ENCODE measurements at regions not wholly inside any gene's neighbourhood (a gene's known extent, or its start where the extent isn't known, plus 50 kb on each side); places are given as distances from the start of the nearest gene placed in this dataset.

DNA sequence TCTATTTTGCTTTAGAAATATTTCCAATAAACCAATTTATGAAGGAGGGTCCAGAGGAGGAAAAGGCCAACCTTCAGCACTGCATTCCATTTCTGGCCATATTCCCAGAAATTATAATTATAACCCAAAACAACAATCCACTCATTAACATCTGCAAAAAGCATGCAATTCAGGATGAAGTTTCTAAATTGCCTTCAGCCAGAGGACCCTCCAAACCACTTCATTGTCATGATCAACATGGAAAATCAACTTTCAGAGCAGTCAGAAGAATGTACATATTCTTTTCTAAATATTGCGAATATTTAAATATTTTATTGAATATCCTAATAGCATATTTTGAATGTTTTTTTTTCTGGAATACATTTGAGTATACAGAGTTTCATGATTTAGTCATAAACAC, 332.6 kb upstream of the TMEM132C start:
- Histone ChIP-seq H3K4me2 (ENCODE audit: low read length) (peak overlapping the region; percentile 58), H2AFZ (ENCODE audit: low read length) (no peak overlapping the region), H3K27ac (ENCODE audit: low read length) (peak overlapping the region; percentile 94), H3K9me3 (ENCODE audit: low read length) (peaks cover 21% of the 10 kb centered on the region), H3F3A (ENCODE audit: low read length, unreplicated experiment) (no peaks in the 10 kb centered on the region), H3K27me3 (ENCODE audit: low read length) (no peaks in the 10 kb centered on the region), H3K79me2 (ENCODE audit: low read length) (no peaks in the 10 kb centered on the region), H3K9me2 (replicated peaks; ENCODE audit: low read length) (no peaks in the 10 kb centered on the region), H3K36me3 (ENCODE audit: low read depth, low read length) (no peaks in the 10 kb centered on the region), H3K9ac (ENCODE audit: low read length) (no peak overlapping the region; the same call in 1 of the 2 replicates), H3K4me3 (ENCODE audit: low read length) (no peak overlapping the region), H4K20me1 (ENCODE audit: low read length) (no peaks in the 10 kb centered on the region), H3K4me1 (ENCODE audit: insufficient read depth, low read length) (peaks cover 31% of the 10 kb centered on the region)
- ChIA-PET POLR2A (ENCODE audit: unreplicated experiment) (no interaction called here), CTCF (no interaction called here)
- DNase-seq: no peak
- BruUV-seq (replicated peaks): no TSS peak
- intact Hi-C loops (cut with micrococcal nuclease): no loop called here
- TF ChIP-seq, protein P1, sequence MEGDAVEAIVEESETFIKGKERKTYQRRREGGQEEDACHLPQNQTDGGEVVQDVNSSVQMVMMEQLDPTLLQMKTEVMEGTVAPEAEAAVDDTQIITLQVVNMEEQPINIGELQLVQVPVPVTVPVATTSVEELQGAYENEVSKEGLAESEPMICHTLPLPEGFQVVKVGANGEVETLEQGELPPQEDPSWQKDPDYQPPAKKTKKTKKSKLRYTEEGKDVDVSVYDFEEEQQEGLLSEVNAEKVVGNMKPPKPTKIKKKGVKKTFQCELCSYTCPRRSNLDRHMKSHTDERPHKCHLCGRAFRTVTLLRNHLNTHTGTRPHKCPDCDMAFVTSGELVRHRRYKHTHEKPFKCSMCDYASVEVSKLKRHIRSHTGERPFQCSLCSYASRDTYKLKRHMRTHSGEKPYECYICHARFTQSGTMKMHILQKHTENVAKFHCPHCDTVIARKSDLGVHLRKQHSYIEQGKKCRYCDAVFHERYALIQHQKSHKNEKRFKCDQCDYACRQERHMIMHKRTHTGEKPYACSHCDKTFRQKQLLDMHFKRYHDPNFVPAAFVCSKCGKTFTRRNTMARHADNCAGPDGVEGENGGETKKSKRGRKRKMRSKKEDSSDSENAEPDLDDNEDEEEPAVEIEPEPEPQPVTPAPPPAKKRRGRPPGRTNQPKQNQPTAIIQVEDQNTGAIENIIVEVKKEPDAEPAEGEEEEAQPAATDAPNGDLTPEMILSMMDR (conservative IDR thresholded peaks at IDR 0.05; ENCODE audit: low read depth, low read length): no peak
- no peak for ATAC-seq

DNA sequence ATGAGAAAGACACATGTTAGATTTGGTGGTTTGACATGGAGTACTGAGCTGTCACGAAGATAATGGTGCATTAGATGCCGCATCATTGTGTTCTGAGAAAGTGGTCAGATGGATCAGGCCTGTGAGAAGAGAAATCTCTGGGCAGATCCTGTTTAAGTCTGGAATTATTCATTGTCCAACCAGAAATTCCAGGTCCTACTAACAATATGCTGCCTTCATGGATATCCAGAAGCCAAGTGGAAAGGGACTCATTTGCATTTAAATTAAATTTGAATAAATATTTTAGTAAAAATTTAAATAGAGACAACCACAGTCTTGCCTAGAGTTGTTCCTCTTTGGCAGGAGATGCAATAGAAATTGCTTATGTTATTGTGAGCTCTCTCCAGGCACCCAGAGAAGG, 330.5 kb upstream of the TMEM132C start:
- H3K4me2 ChIP-seq (ENCODE audit: low read length): no peak overlapping the region
- no peaks in the 10 kb centered on the region for H3F3A ChIP-seq (ENCODE audit: low read length, unreplicated experiment)
- no peaks in the 10 kb centered on the region for H4K20me1 ChIP-seq (ENCODE audit: low read length)
- intact Hi-C loops (cut with micrococcal nuclease): no loop called here
- DNase-seq (no peak), ATAC-seq (no peak)
- peaks cover 25% of the 10 kb centered on the region for H3K9me3 ChIP-seq (ENCODE audit: low read length)
- no peak overlapping the region for H3K27ac ChIP-seq (ENCODE audit: low read length)
- CTCF ChIA-PET: no interaction called here
- BruUV-seq (replicated peaks): no TSS peak
- H3K9me2 ChIP-seq (replicated peaks; ENCODE audit: low read length): no peaks in the 10 kb centered on the region
- H3K36me3 ChIP-seq (ENCODE audit: low read depth, low read length): no peaks in the 10 kb centered on the region
- no peak for TF ChIP-seq EZH2phosphoT487 (IDR thresholded peaks at IDR 0.05; ENCODE audit: borderline replicate concordance, low read length)
- TF ChIP-seq, protein P1 (conservative IDR thresholded peaks at IDR 0.05; ENCODE audit: low read depth, low read length): no peak
- no peak for TF ChIP-seq EZH2 (IDR thresholded peaks at IDR 0.05; ENCODE audit: low read length, unreplicated experiment)
- no peaks in the 10 kb centered on the region for H3K79me2 ChIP-seq (ENCODE audit: low read length)
- H3K27me3 ChIP-seq (ENCODE audit: low read length): no peaks in the 10 kb centered on the region
- H3K4me3 ChIP-seq (ENCODE audit: low read length): no peak overlapping the region
- POLR2A ChIA-PET (ENCODE audit: unreplicated experiment): no interaction called here
- H2AFZ ChIP-seq (ENCODE audit: low read length): no peak overlapping the region
- H3K4me1 ChIP-seq (ENCODE audit: insufficient read depth, low read length): peaks cover 27% of the 10 kb centered on the region
- no peak overlapping the region for H3K9ac ChIP-seq (ENCODE audit: low read length)

DNA sequence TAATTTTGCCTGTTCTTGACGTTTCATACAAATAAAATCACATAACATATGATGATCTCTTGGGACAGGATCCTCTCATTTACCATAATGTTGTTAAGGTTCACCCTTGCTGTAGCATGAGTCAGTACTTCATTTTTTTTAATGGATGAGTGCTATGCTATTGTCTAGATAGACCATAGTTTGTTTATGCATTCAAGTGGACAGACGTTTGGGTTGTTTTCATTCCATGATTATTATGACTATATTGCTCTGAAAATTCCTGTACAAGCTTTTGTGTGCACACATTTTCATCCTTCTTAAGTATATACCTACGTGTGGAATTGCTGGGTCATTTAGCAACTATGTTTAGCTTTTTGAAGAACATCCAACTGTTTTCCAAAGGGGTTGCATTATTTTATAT, 325.6 kb upstream of the TMEM132C start:
- Histone ChIP-seq H3K4me2 (ENCODE audit: low read length) (no peak overlapping the region), H3K9me2 (replicated peaks; ENCODE audit: low read length) (no peaks in the 10 kb centered on the region), H3K9me3 (ENCODE audit: low read length) (peaks cover 25% of the 10 kb centered on the region), H2AFZ (ENCODE audit: low read length) (no peak overlapping the region), H3K4me3 (ENCODE audit: low read length) (no peak overlapping the region), H3K36me3 (ENCODE audit: low read depth, low read length) (no peaks in the 10 kb centered on the region), H3F3A (ENCODE audit: low read length, unreplicated experiment) (no peaks in the 10 kb centered on the region), H3K27me3 (ENCODE audit: low read length) (no peaks in the 10 kb centered on the region), H3K4me1 (ENCODE audit: insufficient read depth, low read length) (peaks cover 40% of the 10 kb centered on the region), H3K27ac (ENCODE audit: low read length) (peak overlapping the region; percentile 11; the same call in 1 of the 2 replicates), H3K9ac (ENCODE audit: low read length) (no peak overlapping the region), H3K79me2 (ENCODE audit: low read length) (no peaks in the 10 kb centered on the region), H4K20me1 (ENCODE audit: low read length) (no peaks in the 10 kb centered on the region)
- POLR2A ChIA-PET (ENCODE audit: unreplicated experiment): no interaction called here
- CTCF ChIA-PET: no interaction called here
- DNase-seq (peak; percentile 51), ATAC-seq (no peak)
- TF ChIP-seq EZH2phosphoT487 (IDR thresholded peaks at IDR 0.05; ENCODE audit: borderline replicate concordance, low read length): no peak
- TF ChIP-seq, protein P1 (conservative IDR thresholded peaks at IDR 0.05; ENCODE audit: low read depth, low read length): no peak
- no peak for TF ChIP-seq EZH2 (IDR thresholded peaks at IDR 0.05; ENCODE audit: low read length, unreplicated experiment)
- intact Hi-C loops (cut with micrococcal nuclease): no loop called here
- no TSS peak for BruUV-seq (replicated peaks)

Measured in PC-3 (cell line).